Kidney tubule cell (primary cell): ENCODE measurements at regions not wholly inside any gene's neighbourhood (a gene's known extent, or its start where the extent isn't known, plus 50 kb on each side); places are given as distances from the start of the nearest gene placed in this dataset.
"Not testable (repeated sequence)": the region's sequence is repeated elsewhere in the genome, so short reads cannot be mapped to it uniquely, and the experiment has no call there.

ENCODE experiments used
- DNase-seq: peaks from one replicate; pipeline ENCODE4 v3.0.0-alpha.2; 2018; ENCODE audit warnings: low spot score

GRCh38 chr5:30479104-30479503, 714.4 kb upstream of the CDH6 start:
- no peak for DNase-seq

GRCh38 chr5:30475429-30475828, 718.1 kb upstream of the CDH6 start:
- DNase-seq: no peak

- DNase-seq: no peak
Measured at GRCh38 chr5:30469691-30470090, 723.8 kb upstream of the CDH6 start.

GRCh38 chr5:30458681-30459080, 734.8 kb upstream of the CDH6 start:
- DNase-seq: no peak

GRCh38 chr5:30455484-30455883, 738.0 kb upstream of the CDH6 start:
- not testable (repeated sequence) for DNase-seq

- no peak for DNase-seq
Measured at GRCh38 chr5:30453168-30453567, 740.3 kb upstream of the CDH6 start.

GRCh38 chr5:30450153-30450552, 743.3 kb upstream of the CDH6 start:
- no peak for DNase-seq

- DNase-seq: no peak
Measured at GRCh38 chr5:30447431-30447830, 746.1 kb upstream of the CDH6 start.

GRCh38 chr5:30446456-30446855, 747.0 kb upstream of the CDH6 start:
- DNase-seq: no peak

GRCh38 chr5:30438785-30439184, 754.7 kb upstream of the CDH6 start:
- DNase-seq: no peak

- no peak for DNase-seq
Measured at GRCh38 chr5:30436691-30437090, 756.8 kb upstream of the CDH6 start.

- DNase-seq: not testable (repeated sequence)
Measured at GRCh38 chr5:30428866-30429407, 764.5 kb upstream of the CDH6 start.

GRCh38 chr5:30414078-30414477, 779.4 kb upstream of the CDH6 start:
- no peak for DNase-seq

- DNase-seq: peak; percentile 2
Measured at GRCh38 chr5:30413540-30413939, 779.9 kb upstream of the CDH6 start.

GRCh38 chr5:30405821-30406220, 787.7 kb upstream of the CDH6 start:
- peak; percentile 17 for DNase-seq

GRCh38 chr5:30401479-30402058, 791.9 kb upstream of the CDH6 start:
- peak; percentile 56 for DNase-seq

- no peak for DNase-seq
Measured at GRCh38 chr5:30398423-30398822, 795.1 kb upstream of the CDH6 start.

GRCh38 chr5:30392897-30393296, 800.6 kb upstream of the CDH6 start:
- DNase-seq: peak; percentile 6

GRCh38 chr5:30390095-30390494, 803.4 kb upstream of the CDH6 start:
- DNase-seq: peak; percentile 60

- DNase-seq: no peak
Measured at GRCh38 chr5:30387974-30388632, 805.4 kb upstream of the CDH6 start.

- DNase-seq: no peak
Measured at GRCh38 chr5:30385754-30386153, 807.7 kb upstream of the CDH6 start.

GRCh38 chr5:30384171-30384570, 809.3 kb upstream of the CDH6 start:
- no peak for DNase-seq

GRCh38 chr5:30380228-30380627, 813.3 kb upstream of the CDH6 start:
- no peak for DNase-seq

- no peak for DNase-seq
Measured at GRCh38 chr5:30376848-30377247, 816.6 kb upstream of the CDH6 start.
